ENCODE measurements at regions not wholly inside any gene's neighbourhood (a gene's known extent, or its start where the extent isn't known, plus 50 kb on each side); places are given as distances from the start of the nearest gene placed in this dataset.

DNA sequence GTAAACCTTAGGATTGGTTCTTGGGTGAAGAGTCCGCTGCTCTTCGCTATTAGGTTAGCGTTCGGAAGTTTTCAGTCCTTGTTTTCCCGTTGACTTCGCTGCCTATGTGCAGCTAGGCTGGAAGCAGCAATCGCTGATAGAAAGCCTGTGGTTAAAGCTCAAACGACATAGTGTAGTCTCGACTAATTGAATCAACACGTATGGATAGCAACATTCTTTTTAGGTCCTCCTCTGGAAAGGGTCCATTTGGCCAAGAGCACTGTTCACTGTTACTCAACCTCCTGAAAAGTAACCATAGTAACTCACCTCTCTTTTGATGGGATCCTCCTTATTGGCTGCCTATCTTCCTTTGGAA is 355.5 kb downstream of the SNAPC1 start:
- no peak for TF ChIP-seq SP1 (IDR thresholded peaks at IDR 0.05)
- TF ChIP-seq, protein P1, sequence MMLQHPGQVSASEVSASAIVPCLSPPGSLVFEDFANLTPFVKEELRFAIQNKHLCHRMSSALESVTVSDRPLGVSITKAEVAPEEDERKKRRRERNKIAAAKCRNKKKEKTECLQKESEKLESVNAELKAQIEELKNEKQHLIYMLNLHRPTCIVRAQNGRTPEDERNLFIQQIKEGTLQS (IDR thresholded peaks at IDR 0.05), result no peak
- TF ChIP-seq EGR1 (IDR thresholded peaks at IDR 0.05; ENCODE audit: low read depth in 2 of 2), result no peak
- TF ChIP-seq FOXA1 (IDR thresholded peaks at IDR 0.05), result no peak
- TF ChIP-seq, protein P2, sequence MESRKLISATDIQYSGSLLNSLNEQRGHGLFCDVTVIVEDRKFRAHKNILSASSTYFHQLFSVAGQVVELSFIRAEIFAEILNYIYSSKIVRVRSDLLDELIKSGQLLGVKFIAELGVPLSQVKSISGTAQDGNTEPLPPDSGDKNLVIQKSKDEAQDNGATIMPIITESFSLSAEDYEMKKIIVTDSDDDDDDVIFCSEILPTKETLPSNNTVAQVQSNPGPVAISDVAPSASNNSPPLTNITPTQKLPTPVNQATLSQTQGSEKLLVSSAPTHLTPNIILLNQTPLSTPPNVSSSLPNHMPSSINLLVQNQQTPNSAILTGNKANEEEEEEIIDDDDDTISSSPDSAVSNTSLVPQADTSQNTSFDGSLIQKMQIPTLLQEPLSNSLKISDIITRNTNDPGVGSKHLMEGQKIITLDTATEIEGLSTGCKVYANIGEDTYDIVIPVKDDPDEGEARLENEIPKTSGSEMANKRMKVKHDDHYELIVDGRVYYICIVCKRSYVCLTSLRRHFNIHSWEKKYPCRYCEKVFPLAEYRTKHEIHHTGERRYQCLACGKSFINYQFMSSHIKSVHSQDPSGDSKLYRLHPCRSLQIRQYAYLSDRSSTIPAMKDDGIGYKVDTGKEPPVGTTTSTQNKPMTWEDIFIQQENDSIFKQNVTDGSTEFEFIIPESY (IDR thresholded peaks at IDR 0.05), result no peak
- TF ChIP-seq, protein P3, sequence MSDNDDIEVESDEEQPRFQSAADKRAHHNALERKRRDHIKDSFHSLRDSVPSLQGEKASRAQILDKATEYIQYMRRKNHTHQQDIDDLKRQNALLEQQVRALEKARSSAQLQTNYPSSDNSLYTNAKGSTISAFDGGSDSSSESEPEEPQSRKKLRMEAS (IDR thresholded peaks at IDR 0.05), result no peak
